ENCODE measurements at regions not wholly inside any gene's neighbourhood (a gene's known extent, or its start where the extent isn't known, plus 50 kb on each side); places are given as distances from the start of the nearest gene placed in this dataset.

DNA sequence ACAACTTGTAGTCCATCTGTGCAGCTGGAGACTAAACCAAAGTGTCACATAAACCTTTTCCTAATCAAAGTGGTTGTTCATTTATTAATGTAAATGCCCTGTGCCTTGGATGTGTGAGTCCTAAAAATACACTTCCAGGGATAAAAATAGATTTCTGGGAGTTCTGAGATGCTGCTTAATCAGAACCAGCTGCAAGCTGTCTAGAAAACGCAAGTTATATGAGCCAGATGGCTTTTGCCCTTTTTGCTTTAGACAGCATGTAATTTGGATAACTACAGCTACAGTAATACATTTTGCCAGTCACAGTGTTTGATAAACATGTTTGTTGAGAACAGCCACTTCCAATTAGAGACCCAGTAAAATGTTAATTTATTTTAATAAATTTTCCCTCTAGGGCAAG lies 185.1 kb upstream of the PRPS1L1 start:
- no peak for DNase-seq (ENCODE audit: unreplicated experiment)
- Mint-ChIP-seq H3K27me3 (ENCODE audit: insufficient read depth, unreplicated experiment) (no peaks in the 10 kb centered on the region), H3K9me3 (ENCODE audit: unreplicated experiment) (no peaks in the 10 kb centered on the region), H3K36me3 (ENCODE audit: insufficient read depth, unreplicated experiment) (no peaks in the 10 kb centered on the region), H3K4me3 (ENCODE audit: unreplicated experiment) (no peak overlapping the region), H3K4me1 (ENCODE audit: insufficient read depth, unreplicated experiment) (no peaks in the 10 kb centered on the region), H3K27ac (ENCODE audit: low read depth, unreplicated experiment) (no peak overlapping the region)
- BruUV-seq (replicated peaks), result no TSS peak
- POLR2A ChIA-PET, result no interaction called here
- TF ChIP-seq CTCF (IDR thresholded peaks at IDR 0.05; ENCODE audit: unreplicated experiment), result no peak
- CTCF ChIA-PET, result no interaction called here
- intact Hi-C loops (cut with micrococcal nuclease), result no loop called here

- TF ChIP-seq CTCF (IDR thresholded peaks at IDR 0.05; ENCODE audit: unreplicated experiment), result no peak
- Mint-ChIP-seq H3K27me3 (ENCODE audit: insufficient read depth, unreplicated experiment) (no peaks in the 10 kb centered on the region), H3K36me3 (ENCODE audit: insufficient read depth, unreplicated experiment) (no peaks in the 10 kb centered on the region), H3K9me3 (ENCODE audit: unreplicated experiment) (no peaks in the 10 kb centered on the region), H3K4me1 (ENCODE audit: insufficient read depth, unreplicated experiment) (no peaks in the 10 kb centered on the region), H3K27ac (ENCODE audit: low read depth, unreplicated experiment) (no peak overlapping the region), H3K4me3 (ENCODE audit: unreplicated experiment) (no peak overlapping the region)
- CTCF ChIA-PET, result interaction anchor here (0.6 to 1.2 kb wide), 2 partner anchors 22 to 107 kb away, joined by 3 to 6 read pairs; no protein-coding TSS in a partner anchor
- BruUV-seq (replicated peaks), result no TSS peak
- DNase-seq (ENCODE audit: unreplicated experiment), result no peak
- POLR2A ChIA-PET, result no interaction called here
- intact Hi-C loops (cut with micrococcal nuclease), result no loop called here
Observed at GRCh38 chr7:18213652-18214051, 186.0 kb upstream of the PRPS1L1 start.

GRCh38 chr7:18216270-18216669 lies 188.6 kb upstream of the PRPS1L1 start:
- no peaks in the 10 kb centered on the region for H3K27me3 Mint-ChIP-seq (ENCODE audit: insufficient read depth, unreplicated experiment)
- no peaks in the 10 kb centered on the region for H3K4me1 Mint-ChIP-seq (ENCODE audit: insufficient read depth, unreplicated experiment)

GRCh38 chr7:18221377-18222293 lies 194.0 kb upstream of the PRPS1L1 start:
- Mint-ChIP-seq H3K27me3 (ENCODE audit: insufficient read depth, unreplicated experiment) (no peaks in the 10 kb centered on the region), H3K9me3 (ENCODE audit: unreplicated experiment) (no peaks in the 10 kb centered on the region), H3K27ac (ENCODE audit: low read depth, unreplicated experiment) (no peak overlapping the region), H3K4me3 (ENCODE audit: unreplicated experiment) (no peak overlapping the region), H3K36me3 (ENCODE audit: insufficient read depth, unreplicated experiment) (no peaks in the 10 kb centered on the region), H3K4me1 (ENCODE audit: insufficient read depth, unreplicated experiment) (no peaks in the 10 kb centered on the region)
- TF ChIP-seq CTCF (IDR thresholded peaks at IDR 0.05; ENCODE audit: unreplicated experiment), result no peak
- BruUV-seq (replicated peaks), result no TSS peak
- intact Hi-C loops (cut with micrococcal nuclease), result no loop called here
- ChIA-PET POLR2A (no interaction called here), CTCF (no interaction called here)
- no peak for DNase-seq (ENCODE audit: unreplicated experiment)

More at GRCh38 chr7:18216270-18216669, 188.6 kb upstream of the PRPS1L1 start:
- CTCF ChIA-PET, result no interaction called here
- no TSS peak for BruUV-seq (replicated peaks)
- Mint-ChIP-seq H3K27ac (ENCODE audit: low read depth, unreplicated experiment) (no peak overlapping the region), H3K36me3 (ENCODE audit: insufficient read depth, unreplicated experiment) (no peaks in the 10 kb centered on the region), H3K4me3 (ENCODE audit: unreplicated experiment) (no peak overlapping the region), H3K9me3 (ENCODE audit: unreplicated experiment) (no peaks in the 10 kb centered on the region)
- POLR2A ChIA-PET, result no interaction called here
- intact Hi-C loops (cut with micrococcal nuclease), result no loop called here
- no peak for TF ChIP-seq CTCF (IDR thresholded peaks at IDR 0.05; ENCODE audit: unreplicated experiment)
- DNase-seq (ENCODE audit: unreplicated experiment), result no peak
